BJ (cell line): ENCODE measurements at regions not wholly inside any gene's neighbourhood (a gene's known extent, or its start where the extent isn't known, plus 50 kb on each side); places are given as distances from the start of the nearest gene placed in this dataset.

Source experiments
- CTCF ChIA-PET: fragments of 350-600 bp; formaldehyde crosslinking; extraction: SDS; loops from one replicate; lab custom pipeline; 2021; ENCODE audit warnings: antibody characterized with exemption, inconsistent platforms; lab: Yijun Ruan, JAX
- POLR2A ChIA-PET: fragments of 300-600 bp; sonication (Branson Sonifier 250); formaldehyde crosslinking; extraction: SDS; loops from one replicate; lab custom pipeline; 2021; ENCODE audit warnings: antibody characterized with exemption; lab: Charles Lee
- DNase-seq: peaks from one replicate; pipeline ENCODE4 v3.0.0-alpha.2; 2011; ENCODE audit warnings: low read depth
- H3K27me3 ChIP-seq: 2 replicates; pipeline ENCODE4 v1.6.0; 2011; ENCODE audit warnings: low read length; ENCODE audit not compliant: control insufficient read depth, insufficient read depth
- H3K36me3 ChIP-seq: 2 replicates; pipeline ENCODE4 v1.5.1; 2011; ENCODE audit warnings: low read length; ENCODE audit not compliant: control insufficient read depth, insufficient read depth
- H3K4me3 ChIP-seq: 2 replicates; pipeline ENCODE4 v1.5.1; 2011; ENCODE audit warnings: low read depth, mild to moderate bottlenecking, control low read depth, low read length
- CTCF ChIP-seq: IDR thresholded peaks from 2 replicates; pipeline ENCODE4 v1.5.1; 2011; ENCODE audit warnings: low read depth, mild to moderate bottlenecking, control low read depth, inconsistent platforms, low read length, moderate library complexity; ENCODE audit not compliant: insufficient read depth

GRCh38 chr1:199291022-199291740 is 652.3 kb downstream of the PTPRC start:
- ChIA-PET CTCF (no interaction called here), POLR2A (no interaction called here)
- H3K27me3 ChIP-seq, result no peaks in the 10 kb centered on the region

GRCh38 chr1:199292896-199293295 is 654.1 kb downstream of the PTPRC start:
- no peak for DNase-seq
- ChIA-PET CTCF (interaction anchor here (0.6 kb wide), 1 partner anchor 1137 kb away, joined by 4 read pairs; no protein-coding TSS in a partner anchor), POLR2A (no interaction called here)
- no peak for TF ChIP-seq CTCF
- H3K27me3 ChIP-seq, result no peaks in the 10 kb centered on the region
- no peaks in the 10 kb centered on the region for H3K36me3 ChIP-seq
- no peak overlapping the region for H3K4me3 ChIP-seq

More at GRCh38 chr1:199291022-199291740, 652.3 kb downstream of the PTPRC start:
- Histone ChIP-seq H3K4me3 (no peak overlapping the region), H3K36me3 (no peaks in the 10 kb centered on the region)
- no peak for TF ChIP-seq CTCF
- no peak for DNase-seq

GRCh38 chr1:199295107-199295506 is 656.3 kb downstream of the PTPRC start:
- TF ChIP-seq CTCF, result no peak
- H3K4me3 ChIP-seq, result no peak overlapping the region
- no peaks in the 10 kb centered on the region for H3K27me3 ChIP-seq
- ChIA-PET POLR2A (no interaction called here), CTCF (no interaction called here)
- no peaks in the 10 kb centered on the region for H3K36me3 ChIP-seq
- DNase-seq, result no peak

- TF ChIP-seq CTCF, result no peak
- POLR2A ChIA-PET, result no interaction called here
- CTCF ChIA-PET, result no interaction called here
- H3K27me3 ChIP-seq, result no peaks in the 10 kb centered on the region
- H3K4me3 ChIP-seq, result no peak overlapping the region
- no peak for DNase-seq
- no peaks in the 10 kb centered on the region for H3K36me3 ChIP-seq
Measured at GRCh38 chr1:199297174-199297573, 658.3 kb downstream of the PTPRC start.

GRCh38 chr1:199297887-199298286 is 659.0 kb downstream of the PTPRC start:
- DNase-seq, result no peak
- POLR2A ChIA-PET, result no interaction called here
- H3K36me3 ChIP-seq, result no peaks in the 10 kb centered on the region
- TF ChIP-seq CTCF, result no peak
- CTCF ChIA-PET, result no interaction called here
- no peaks in the 10 kb centered on the region for H3K27me3 ChIP-seq
- H3K4me3 ChIP-seq, result no peak overlapping the region
